Psoas muscle (tissue), 7 donors: ENCODE measurements at regions not wholly inside any gene's neighbourhood (a gene's known extent, or its start where the extent isn't known, plus 50 kb on each side); places are given as distances from the start of the nearest gene placed in this dataset.
"Not testable (repeated sequence)": the region's sequence is repeated elsewhere in the genome, so short reads cannot be mapped to it uniquely, and the experiment has no call there.

Experiments
- ATAC-seq, 4 donors: fragments of 200-7000 bp; cut with Tn5 transposase; one replicate each; pipeline ENCODE4 v1.9.1; 2020; ENCODE audit warnings: moderate library complexity in 3 of 4, mild to moderate bottlenecking in 2 of 4
- DNase-seq, 2 donors: peaks; one replicate each; pipeline ENCODE4 v3.0.0-alpha.2; 2020
- H3K27ac ChIP-seq: fragments of 200-600 bp; one replicate; pipeline ENCODE4 v1.8.0; 2022
- H3K27me3 ChIP-seq, 3 donors: fragments of 200-600 bp in 1 of 3; one replicate each; pipeline versions ENCODE4 v1.6.1 to v1.8.0; 2013 to 2022; ENCODE audit warnings: low read length in 2 of 3, mild to moderate bottlenecking in 2 of 3, moderate library complexity in 1 of 3; ENCODE audit not compliant: insufficient read depth in 3 of 3
- H3K36me3 ChIP-seq, 2 donors: fragments of 200-600 bp in 1 of 2; one replicate each; pipeline versions ENCODE4 v1.6.1 to v1.8.0; 2013 to 2022; ENCODE audit warnings: low read depth in 1 of 2, mild to moderate bottlenecking in 1 of 2, moderate library complexity in 1 of 2; ENCODE audit not compliant: insufficient read depth in 1 of 2
- H3K4me1 ChIP-seq: fragments of 200-600 bp; one replicate; pipeline ENCODE4 v1.8.0; 2022
- H3K4me3 ChIP-seq: fragments of 200-600 bp; one replicate; pipeline ENCODE4 v1.8.0; 2022; ENCODE audit warnings: mild to moderate bottlenecking
- H3K9me3 ChIP-seq: fragments of 200-600 bp; one replicate; pipeline ENCODE4 v1.8.0; 2022
- CTCF ChIP-seq: fragments of 200-600 bp; IDR thresholded peaks from one replicate; pipeline ENCODE4 v1.8.0; 2022; ENCODE audit warnings: antibody characterized with exemption
- WGBS, 3 donors: extraction: QIAGEN DNeasy Blood & Tissue Kit; methylation state at CpG; one replicate each; pipeline versions ENCODE4 v1.1.6 to v1.1.7; 2013; 5-methylcytosine and 5-hydroxymethylcytosine counted together
- intact Hi-C, 2 donors: fragments of 100-400 bp; cut with DNase I; formaldehyde crosslinking; loops; one replicate each; pipeline versions ENCODE4 v1.11.0 to v1.14.2; 2022
- donor health status: healthy with polysubstance abuse.
- donor health status: DM: no; HTN: no; CAD: no; lungs with moderate emphysema.
- donor health status: Bipolar disorder and iron deficiency.
- donor health status: healthy.
- donor health status: DM: yes; HTN: yes; CAD: no.
- donor health status: DM: no; HTN: no; CAD: no.
- donor health status: DM: yes; HTN: yes; CAD: no.

- no peaks in the 10 kb centered on the region for H3K9me3 ChIP-seq
- no peak for ATAC-seq
- H3K4me1 ChIP-seq, result no peaks in the 10 kb centered on the region
- TF ChIP-seq CTCF, result no peak
- H3K27me3 ChIP-seq, result no peaks in the 10 kb centered on the region
- DNase-seq, result no peak
- no peaks in the 10 kb centered on the region for H3K36me3 ChIP-seq
- H3K4me3 ChIP-seq, result no peak overlapping the region
- no peak overlapping the region for H3K27ac ChIP-seq
- intact Hi-C loops, result no loop called here
- WGBS, 3 donors, result 85 to 90% (median 87%) methylated on average over 1 of the region's 1 CpG
These were observed 515.3 kb downstream of the SLC6A15 start for GRCh38 chr12:84397263-84397662.

GRCh38 chr12:84391176-84391575 lies 521.4 kb downstream of the SLC6A15 start:
- H3K27me3 ChIP-seq, intact Hi-C loops, H3K9me3 ChIP-seq, H3K4me1 ChIP-seq, H3K36me3 ChIP-seq, DNase-seq, H3K27ac ChIP-seq, ATAC-seq, H3K4me3 ChIP-seq: not testable (repeated sequence)

- Histone ChIP-seq H3K36me3 (no peaks in the 10 kb centered on the region), H3K4me3 (no peak overlapping the region), H3K27me3 (no peaks in the 10 kb centered on the region), H3K27ac (no peak overlapping the region), H3K9me3 (peaks cover 2% of the 10 kb centered on the region), H3K4me1 (no peaks in the 10 kb centered on the region)
- intact Hi-C loops, result no loop called here
- DNase-seq (no peak), ATAC-seq (no peak)
- TF ChIP-seq CTCF, result no peak
- WGBS, 3 donors, result 97% methylated on average over 1 of the region's 1 CpG
These were observed 528.2 kb downstream of the SLC6A15 start for GRCh38 chr12:84384384-84384783.

- H3K4me1 ChIP-seq, H3K27ac ChIP-seq, H3K9me3 ChIP-seq, intact Hi-C loops, DNase-seq, H3K4me3 ChIP-seq, ATAC-seq, H3K36me3 ChIP-seq, H3K27me3 ChIP-seq: not testable (repeated sequence)
- WGBS, 3 donors, result 47 to 52% (median 52%) methylated on average over 1 of the region's 1 CpG
These were observed 530.1 kb downstream of the SLC6A15 start for GRCh38 chr12:84382486-84382885.

- Histone ChIP-seq H3K27ac (no peak overlapping the region), H3K36me3 (no peaks in the 10 kb centered on the region), H3K9me3 (no peaks in the 10 kb centered on the region), H3K4me1 (no peaks in the 10 kb centered on the region), H3K27me3 (no peaks in the 10 kb centered on the region), H3K4me3 (no peak overlapping the region)
- ATAC-seq, result no peak
- 49 to 61% (median 52%) methylated on average over 1 of the region's 1 CpG for WGBS, 3 donors
- DNase-seq, result no peak
- no peak for TF ChIP-seq CTCF
- intact Hi-C loops, result no loop called here
These were observed 536.3 kb downstream of the SLC6A15 start for GRCh38 chr12:84376320-84376719.

GRCh38 chr12:84375449-84376170 lies 537.0 kb downstream of the SLC6A15 start:
- intact Hi-C loops, result no loop called here
- TF ChIP-seq CTCF, result no peak
- DNase-seq (no peak), ATAC-seq (no peak)
- 5 to 12% (median 10%) methylated on average over 1 of the region's 1 CpG for WGBS, 3 donors
- H3K36me3 ChIP-seq, result no peaks in the 10 kb centered on the region
- no peak overlapping the region for H3K4me3 ChIP-seq
- H3K4me1 ChIP-seq, result no peaks in the 10 kb centered on the region
- no peak overlapping the region for H3K27ac ChIP-seq
- H3K9me3 ChIP-seq, result no peaks in the 10 kb centered on the region
- H3K27me3 ChIP-seq, result no peaks in the 10 kb centered on the region
